Choroid plexus epithelial cell (primary cell): ENCODE measurements at regions not wholly inside any gene's neighbourhood (a gene's known extent, or its start where the extent isn't known, plus 50 kb on each side); places are given as distances from the start of the nearest gene placed in this dataset.

Experiments used
- DNase-seq: peaks from one replicate; pipeline ENCODE4 v3.0.0-alpha.2; 2010; ENCODE audit warnings: low read depth
- H3K4me3 ChIP-seq: 2 replicates; pipeline ENCODE4 v1.5.1; 2011; ENCODE audit warnings: low read depth, mild to moderate bottlenecking, control low read depth, low read length, moderate library complexity
- CTCF ChIP-seq: conservative IDR thresholded peaks from 2 replicates; pipeline ENCODE4 v1.5.1; 2011; ENCODE audit warnings: low read depth, mild to moderate bottlenecking, control low read depth, inconsistent platforms, low read length, moderate library complexity

DNA sequence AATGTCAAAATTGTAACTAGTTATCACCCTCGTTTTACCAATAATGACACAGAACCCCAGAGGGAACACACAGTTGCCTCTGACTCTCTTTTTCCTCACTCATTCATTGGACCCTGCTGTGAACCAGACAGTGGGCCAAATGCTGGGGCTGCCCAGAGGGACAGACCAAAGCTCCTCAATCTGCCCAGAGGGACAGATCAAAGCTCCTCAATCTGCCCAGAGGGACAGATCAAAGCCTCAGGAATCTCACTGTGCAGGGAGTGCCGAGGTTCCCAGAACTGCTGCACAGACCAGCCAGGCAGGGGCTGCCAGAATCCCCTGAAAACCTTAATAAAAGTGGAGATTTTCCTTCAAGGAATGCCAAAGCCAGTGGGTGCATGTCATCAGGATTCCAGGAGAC, 179.1 kb downstream of the SOD2 start:
- TF ChIP-seq CTCF = no peak
- no peak for DNase-seq
- H3K4me3 ChIP-seq = no peak overlapping the region

- no peak for DNase-seq
- H3K4me3 ChIP-seq = no peak overlapping the region
- no peak for TF ChIP-seq CTCF
Observed at GRCh38 chr6:159513074-159513720, 179.8 kb downstream of the SOD2 start.

DNA sequence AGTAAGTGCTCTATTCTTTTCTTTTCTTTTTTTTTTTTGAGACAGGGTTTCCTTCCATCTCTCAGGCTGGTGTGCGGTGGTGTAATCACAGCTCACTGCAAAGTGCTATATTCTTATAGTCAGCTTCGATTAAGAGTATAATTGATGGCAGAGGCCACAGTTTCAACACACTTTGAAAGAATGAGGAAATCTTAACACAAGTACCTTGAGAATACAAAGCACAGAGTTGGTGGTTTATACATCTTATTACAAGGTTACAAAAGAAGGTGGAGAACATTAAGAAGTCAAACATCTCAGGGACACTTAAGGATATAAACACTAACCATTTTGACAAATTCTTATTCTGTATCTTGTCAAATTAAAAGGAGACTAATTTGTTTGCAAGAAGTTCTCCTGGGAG, 180.5 kb downstream of the SOD2 start:
- DNase-seq = no peak
- no peak for TF ChIP-seq CTCF
- H3K4me3 ChIP-seq = no peak overlapping the region

- DNase-seq = no peak
- no peak overlapping the region for H3K4me3 ChIP-seq
- no peak for TF ChIP-seq CTCF
Observed at GRCh38 chr6:159512104-159512503, 180.9 kb downstream of the SOD2 start.

DNA sequence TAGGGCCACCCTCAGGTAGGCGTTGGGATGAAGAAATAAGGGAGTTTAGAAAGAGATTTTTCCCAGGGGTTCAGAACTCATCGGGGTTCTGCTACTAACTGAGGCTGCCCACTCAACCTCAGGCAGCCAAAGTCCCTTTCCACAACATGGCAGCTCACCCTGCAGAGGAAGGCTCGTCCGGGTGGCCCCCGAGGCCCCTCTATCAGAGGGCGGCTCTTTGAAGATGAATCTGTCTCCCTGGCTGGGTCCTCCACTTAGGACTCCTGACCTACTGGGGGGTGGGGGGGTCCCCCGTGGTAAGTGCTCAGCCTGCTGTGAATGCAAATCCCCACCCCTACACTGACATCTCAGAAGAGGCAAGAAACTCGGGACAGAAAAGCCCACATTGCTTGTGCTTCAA, 182.9 kb downstream of the SOD2 start:
- DNase-seq = no peak
- TF ChIP-seq CTCF = no peak
- no peak overlapping the region for H3K4me3 ChIP-seq

- H3K4me3 ChIP-seq = no peak overlapping the region
- TF ChIP-seq CTCF = no peak
- DNase-seq = no peak
Observed at GRCh38 chr6:159508931-159509330, 184.1 kb downstream of the SOD2 start.

- DNase-seq = no peak
- no peak overlapping the region for H3K4me3 ChIP-seq
- no peak for TF ChIP-seq CTCF
Observed at GRCh38 chr6:159506048-159506447, 187.0 kb downstream of the SOD2 start.
